Skin epidermis (tissue), 12 donors: ENCODE measurements at regions not wholly inside any gene's neighbourhood (a gene's known extent, or its start where the extent isn't known, plus 50 kb on each side); places are given as distances from the start of the nearest gene placed in this dataset.
"Not testable (repeated sequence)": the region's sequence is repeated elsewhere in the genome, so short reads cannot be mapped to it uniquely, and the experiment has no call there.

ENCODE experiments used
- H3K27ac ChIP-seq, 21 experiments: fragments of 200-600 bp; sonication (generic) in 11 of 21; one replicate each; pipeline ENCODE4 v1.5.0; 2020; ENCODE audit warnings: mild to moderate bottlenecking in 3 of 21, inconsistent platforms in 2 of 21, moderate library complexity in 2 of 21
- H3K4me3 ChIP-seq, 7 experiments: fragments of 200-600 bp; sonication (generic) in 2 of 7; one replicate each; pipeline ENCODE4 v1.5.0; 2020; ENCODE audit warnings: inconsistent platforms in 2 of 7, mild to moderate bottlenecking in 2 of 7, moderate library complexity in 1 of 7

DNA sequence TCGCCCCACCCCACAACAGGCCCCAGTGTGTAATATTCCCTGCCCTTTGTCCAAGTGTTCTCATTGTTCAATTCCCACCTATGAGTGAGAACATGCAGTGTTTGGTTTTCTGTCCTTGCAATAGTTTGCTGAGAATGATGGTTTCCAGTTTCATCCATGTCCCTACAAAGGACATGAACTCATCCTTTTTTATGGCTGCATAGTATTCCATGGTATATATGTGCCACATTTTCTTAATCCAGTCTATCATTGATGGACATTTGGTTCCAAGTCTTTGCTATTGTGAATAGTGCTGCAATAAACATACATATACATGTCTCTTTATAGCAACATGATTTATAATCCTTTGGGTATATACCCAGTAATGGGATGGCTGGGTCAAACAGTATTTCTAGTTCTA is 132.7 kb downstream of the SNX10 start:
- not testable (repeated sequence) for H3K4me3 ChIP-seq, H3K27ac ChIP-seq

- no peak overlapping the region for H3K27ac ChIP-seq
- no peak overlapping the region for H3K4me3 ChIP-seq
Measured at GRCh38 chr7:26425655-26426054, 134.0 kb downstream of the SNX10 start.

GRCh38 chr7:26426096-26426495 is 134.4 kb downstream of the SNX10 start:
- Histone ChIP-seq H3K27ac (no peak overlapping the region), H3K4me3 (no peak overlapping the region)

GRCh38 chr7:26428571-26428970 is 136.9 kb downstream of the SNX10 start:
- Histone ChIP-seq H3K27ac (no peak overlapping the region), H3K4me3 (no peak overlapping the region)

DNA sequence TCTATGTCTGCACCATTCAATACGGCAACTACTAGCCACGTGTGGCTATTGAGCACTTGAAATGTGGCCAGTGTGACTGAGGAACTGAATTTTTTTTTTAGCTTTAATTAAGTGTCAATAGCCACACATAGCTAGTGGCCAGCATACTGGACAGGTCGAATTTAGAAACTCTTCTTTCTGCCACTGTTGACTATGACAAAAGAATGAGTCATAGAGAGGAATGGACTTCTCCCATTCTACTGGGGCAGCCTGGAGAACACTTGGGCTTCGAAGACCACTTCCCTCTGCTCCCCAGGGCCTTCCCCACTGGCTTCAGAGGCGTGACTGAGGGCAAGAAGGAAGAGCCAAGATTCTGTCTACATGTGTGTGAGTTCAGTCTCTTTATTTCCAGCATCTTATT is 137.5 kb downstream of the SNX10 start:
- Histone ChIP-seq H3K4me3 (no peak overlapping the region), H3K27ac (no peak overlapping the region)

DNA sequence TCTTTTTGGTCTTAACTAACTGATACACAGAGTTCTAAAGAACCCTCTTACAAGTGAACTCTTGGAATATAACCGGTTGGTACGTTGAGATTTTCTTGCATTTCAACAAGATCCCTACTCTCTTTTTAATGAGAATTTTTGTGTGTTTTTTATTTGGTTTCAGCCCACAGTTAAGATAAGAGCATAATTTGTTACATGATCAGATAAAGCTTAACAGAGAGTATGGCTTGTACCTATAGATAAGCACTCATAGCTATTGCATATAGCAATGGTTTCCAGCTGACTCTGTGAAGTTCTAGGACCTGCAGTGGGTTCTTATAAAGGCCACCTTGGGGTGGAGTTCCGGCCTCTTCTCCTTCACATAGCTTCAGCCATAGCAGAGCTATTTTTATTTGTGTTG is 143.3 kb downstream of the SNX10 start:
- Histone ChIP-seq H3K4me3 (no peak overlapping the region), H3K27ac (no peak overlapping the region)

DNA sequence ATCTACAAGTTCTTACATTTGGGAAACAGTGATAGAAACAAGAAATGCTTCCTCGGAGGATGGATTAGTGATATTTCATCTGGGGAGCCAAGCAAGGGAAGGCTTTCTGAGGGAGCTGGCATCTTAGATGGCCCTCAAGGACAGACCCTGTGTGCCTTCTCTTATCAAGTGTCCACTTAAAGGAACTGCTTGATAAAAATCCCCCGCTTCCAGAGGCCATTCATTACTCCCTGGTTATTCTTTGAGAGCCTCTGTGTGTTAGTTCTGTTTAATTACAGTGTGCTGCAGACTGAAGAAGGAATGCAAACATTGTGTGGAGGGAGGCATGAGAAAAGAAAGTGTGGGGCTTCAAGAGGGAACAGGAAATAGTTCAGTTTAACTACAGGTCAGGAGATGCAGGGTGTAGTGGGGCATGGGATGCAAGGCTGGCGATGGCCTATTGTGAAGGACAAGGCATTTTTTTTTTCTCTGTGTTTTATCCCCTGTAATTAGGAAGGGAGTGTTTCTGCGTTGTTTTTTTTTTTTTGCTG is 145.4 kb downstream of the SNX10 start:
- Histone ChIP-seq H3K27ac (no peak overlapping the region), H3K4me3 (no peak overlapping the region)

DNA sequence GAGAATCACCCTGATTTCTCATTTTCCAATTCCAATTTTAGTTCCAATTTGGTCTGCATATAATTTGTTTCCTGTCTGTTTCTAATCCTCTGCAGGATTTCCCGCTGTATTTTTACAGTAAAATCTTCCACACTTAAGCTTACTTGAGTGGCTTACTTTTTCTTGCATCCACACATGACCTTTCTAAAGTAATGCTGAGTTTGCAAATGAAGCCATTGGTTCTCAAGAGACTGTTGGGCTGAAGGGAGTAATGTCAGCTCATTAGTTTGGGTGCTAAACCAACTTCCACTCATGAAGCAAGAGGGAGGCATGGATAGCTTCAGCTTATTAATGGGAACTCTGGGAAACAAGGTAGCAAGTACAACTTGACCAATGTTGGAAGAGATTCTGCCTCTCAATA is 146.4 kb downstream of the SNX10 start:
- no peak overlapping the region for H3K27ac ChIP-seq
- H3K4me3 ChIP-seq: no peak overlapping the region

- Histone ChIP-seq H3K27ac (no peak overlapping the region), H3K4me3 (no peak overlapping the region)
Measured at GRCh38 chr7:26439521-26440232, 148.0 kb downstream of the SNX10 start.

DNA sequence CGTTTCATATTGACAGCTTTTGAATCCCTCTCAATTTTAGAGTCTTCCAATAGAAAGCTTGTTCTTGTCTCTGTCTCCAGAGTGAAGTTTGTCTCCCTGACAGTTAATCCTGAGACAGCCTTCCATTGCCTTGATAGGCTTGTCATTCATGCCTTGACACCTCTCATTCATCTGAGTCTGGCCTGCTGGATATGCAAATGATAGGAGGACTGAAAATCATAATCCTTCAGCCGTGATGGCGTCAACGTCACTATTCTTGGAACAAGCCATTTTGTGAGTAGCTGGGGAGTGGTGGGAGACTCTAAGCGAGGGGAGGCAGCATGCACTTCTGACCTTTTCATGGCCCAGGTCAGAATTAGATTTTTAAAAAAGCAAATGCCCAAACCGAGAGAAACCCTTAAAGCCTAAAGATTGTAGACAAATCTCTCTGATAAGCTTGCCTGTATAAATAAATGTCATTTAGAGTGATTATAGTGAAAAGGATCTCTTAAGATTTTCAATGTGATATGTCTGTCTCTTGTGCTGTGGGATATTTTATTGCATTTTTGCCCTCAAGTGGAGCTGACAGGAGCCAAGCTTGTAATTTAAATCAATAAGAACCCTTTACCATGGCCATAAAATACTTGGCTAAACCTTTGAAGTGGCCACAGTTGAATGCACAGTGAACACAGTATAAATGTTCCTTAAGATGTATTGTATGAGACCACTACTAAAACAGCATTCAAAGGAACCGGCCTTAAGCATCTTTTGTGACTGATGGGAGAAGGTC is 148.8 kb downstream of the SNX10 start:
- no peak overlapping the region for H3K27ac ChIP-seq

GRCh38 chr7:26441002-26441521 is 149.4 kb downstream of the SNX10 start:
- Histone ChIP-seq H3K4me3 (no peak overlapping the region), H3K27ac (no peak overlapping the region)

More for the DNA sequence above, 148.8 kb downstream of the SNX10 start:
- H3K4me3 ChIP-seq: no peak overlapping the region

DNA sequence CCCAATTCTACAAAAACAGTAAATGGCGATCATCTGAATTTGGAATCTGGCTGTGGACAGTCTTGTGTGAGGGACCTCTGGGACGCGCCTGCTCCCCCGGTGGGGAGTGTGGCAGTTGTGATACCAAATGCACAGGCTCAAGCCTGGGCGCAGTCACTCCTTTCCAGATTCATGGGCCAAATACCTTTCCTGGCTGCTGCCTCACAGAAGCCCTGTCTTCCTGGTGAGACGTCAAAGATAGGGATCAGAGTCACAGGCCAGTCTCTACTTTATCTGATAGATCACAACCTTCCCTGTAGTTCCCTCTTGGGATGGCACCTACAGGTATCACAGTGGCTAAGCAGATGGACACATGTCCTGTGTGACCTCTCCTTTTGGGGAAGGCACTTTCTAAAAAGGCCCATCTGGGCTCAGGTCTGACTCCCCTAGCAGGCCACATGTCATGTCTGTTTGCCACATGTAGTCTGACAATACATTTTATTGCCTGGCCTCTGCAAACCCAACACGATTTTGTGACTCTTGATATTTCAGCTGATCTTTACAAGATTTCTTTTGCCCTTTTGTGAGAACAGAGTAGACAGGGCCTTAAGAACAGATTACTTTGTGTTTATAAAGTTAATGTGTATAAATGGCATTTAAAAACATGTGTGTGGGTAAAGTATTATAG is 150.1 kb downstream of the SNX10 start:
- Histone ChIP-seq H3K4me3 (no peak overlapping the region), H3K27ac (no peak overlapping the region)

DNA sequence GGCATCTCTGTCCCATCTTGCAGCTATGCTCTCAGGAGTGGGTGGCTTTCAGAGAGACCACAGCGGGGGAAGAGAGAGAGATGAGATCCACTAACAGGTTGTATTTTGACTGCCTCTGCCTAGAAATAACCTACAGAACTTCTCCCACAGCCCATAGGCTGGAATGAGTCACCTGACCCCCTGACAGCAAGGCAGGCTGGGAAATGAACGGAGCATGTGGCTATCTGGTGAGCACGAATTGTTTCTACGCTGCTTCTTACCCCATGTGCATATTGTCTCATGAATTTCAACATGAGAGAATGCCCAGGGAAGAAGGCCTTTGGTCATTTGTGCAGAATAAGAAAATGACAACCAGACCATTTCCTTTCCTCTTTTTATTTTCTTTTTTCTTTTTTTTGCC is 151.3 kb downstream of the SNX10 start:
- no peak overlapping the region for H3K4me3 ChIP-seq
- H3K27ac ChIP-seq: no peak overlapping the region

DNA sequence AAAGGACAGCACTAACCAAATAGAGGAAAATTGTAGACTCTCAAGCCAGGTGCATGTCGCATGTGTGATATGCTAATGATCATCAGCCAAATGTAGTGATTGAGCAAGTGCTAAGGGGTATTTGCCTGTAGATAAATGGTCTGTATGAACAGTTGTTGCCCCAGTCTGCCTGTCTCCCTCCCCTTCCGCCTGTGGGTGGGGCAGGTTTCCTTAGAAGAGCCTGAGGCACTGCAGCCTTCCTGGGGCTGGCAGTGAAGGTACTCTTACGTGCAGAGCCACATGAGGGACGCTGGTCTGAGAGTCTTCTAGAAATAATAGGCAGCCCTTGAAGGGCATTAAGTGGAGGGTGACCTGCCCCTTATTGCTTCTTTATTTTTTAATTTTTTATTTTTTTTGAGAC is 152.1 kb downstream of the SNX10 start:
- Histone ChIP-seq H3K4me3 (no peak overlapping the region), H3K27ac (no peak overlapping the region)

DNA sequence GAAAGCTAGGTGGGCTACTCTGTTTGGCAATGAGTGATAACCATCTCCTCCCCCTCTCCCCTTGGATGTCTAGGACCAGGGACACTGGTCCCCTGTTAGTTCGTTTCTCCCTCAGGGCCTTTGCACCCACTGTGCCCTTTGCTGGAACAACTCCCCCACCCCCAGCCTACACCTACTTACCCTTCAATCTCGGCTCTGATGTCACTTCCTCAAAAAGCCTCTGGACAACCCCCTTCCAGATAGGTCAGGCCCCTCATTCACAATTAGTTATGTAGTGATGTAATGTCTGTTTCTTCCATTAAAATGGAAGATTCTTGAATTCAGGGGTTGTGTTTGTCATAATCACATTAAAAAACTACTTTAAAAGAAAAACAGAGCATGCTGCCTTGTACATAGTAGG is 152.9 kb downstream of the SNX10 start:
- H3K4me3 ChIP-seq: no peak overlapping the region
- H3K27ac ChIP-seq: no peak overlapping the region

- Histone ChIP-seq H3K27ac (no peak overlapping the region), H3K4me3 (no peak overlapping the region)
Measured at GRCh38 chr7:26447116-26447515, 155.5 kb downstream of the SNX10 start.

DNA sequence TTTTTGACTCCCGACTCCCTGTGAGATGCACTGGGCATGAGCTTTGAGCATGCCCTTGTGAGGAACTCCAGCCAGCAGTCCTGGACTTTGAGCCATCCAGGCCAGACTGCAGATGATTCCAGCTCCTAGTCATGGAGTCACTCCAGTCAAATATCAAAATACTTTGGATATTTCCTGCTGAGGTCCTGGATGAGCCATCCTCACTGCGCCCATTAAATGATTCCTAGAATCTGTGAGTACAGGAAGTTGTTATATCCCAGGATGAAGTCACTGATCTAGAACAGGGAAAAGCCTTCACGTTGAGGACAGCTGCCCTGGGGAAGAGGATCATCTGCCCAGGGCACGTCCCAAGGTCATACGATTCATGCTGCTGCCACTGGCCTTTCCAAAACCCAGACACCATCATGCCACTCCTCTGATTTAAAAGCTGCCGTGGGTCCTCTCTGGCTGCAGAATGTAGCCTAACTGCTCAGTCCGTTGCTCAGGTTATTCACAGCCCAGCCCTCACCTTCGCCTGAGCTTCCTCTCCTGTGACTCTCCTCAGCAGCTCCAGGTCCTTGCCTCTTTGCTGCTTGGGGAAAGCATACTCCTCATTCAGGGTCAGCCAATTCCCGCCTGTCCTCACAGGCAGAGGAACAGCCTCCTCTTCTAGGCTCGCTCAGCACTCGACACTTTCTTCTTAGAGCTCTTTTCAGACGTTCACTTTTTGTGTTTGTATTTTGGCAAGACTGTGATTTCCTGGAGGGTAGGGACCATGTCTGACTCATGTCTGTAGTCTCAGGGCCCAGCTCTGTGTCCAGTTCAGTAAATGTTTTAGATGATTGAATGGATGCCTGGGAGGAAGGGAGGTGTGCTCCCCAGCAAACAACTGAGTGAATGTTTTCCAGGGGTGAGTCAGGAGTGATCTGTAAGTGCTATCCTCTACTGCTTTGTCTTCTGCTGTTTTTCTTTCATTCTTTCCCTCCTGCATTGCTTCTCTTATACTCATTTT is 157.8 kb downstream of the SNX10 start:
- no peak overlapping the region for H3K4me3 ChIP-seq
- H3K27ac ChIP-seq: peak overlapping the region in 6 of 21 experiments; percentile 27 to 70 (median 30)

DNA sequence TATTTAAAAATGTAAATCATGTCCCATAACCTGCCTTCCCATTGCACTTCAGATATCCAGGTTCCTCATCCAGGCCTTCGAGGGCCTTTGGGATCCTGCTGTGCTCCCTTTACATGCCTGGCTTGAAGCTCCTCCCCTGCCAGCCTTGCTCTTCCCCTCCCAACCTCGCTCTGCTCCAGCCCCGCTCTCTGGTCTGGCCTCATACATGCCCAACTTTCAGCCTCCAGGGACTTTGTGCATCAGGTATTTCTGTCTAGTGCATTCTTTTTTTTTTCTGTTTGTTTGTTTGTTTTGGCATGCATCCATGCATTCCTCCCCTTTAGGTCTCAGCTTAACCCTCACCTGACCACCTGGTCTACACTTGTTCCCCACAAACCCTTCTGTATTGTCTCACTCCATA is 160.3 kb downstream of the SNX10 start:
- no peak overlapping the region for H3K27ac ChIP-seq
- H3K4me3 ChIP-seq: no peak overlapping the region

DNA sequence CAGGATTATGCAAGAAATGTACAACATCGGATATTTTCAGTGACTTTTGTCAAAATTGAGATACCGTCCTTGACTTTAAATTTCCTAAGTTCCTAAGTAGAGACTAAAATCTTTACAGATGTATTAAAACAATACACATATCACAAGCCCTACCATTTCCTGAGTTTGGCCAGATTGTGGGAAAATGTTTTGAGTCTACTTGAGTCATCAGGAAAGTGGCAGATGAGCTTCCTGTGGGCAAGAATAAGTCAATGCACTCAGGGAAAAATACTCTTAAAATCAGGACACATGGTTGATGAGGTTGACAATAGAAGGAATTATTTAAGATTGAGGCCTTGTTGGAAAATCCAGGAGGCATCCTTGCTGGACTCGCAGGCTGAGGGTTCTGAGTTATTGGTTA is 162.5 kb downstream of the SNX10 start:
- H3K4me3 ChIP-seq: no peak overlapping the region
- H3K27ac ChIP-seq: peak overlapping the region in 5 of 21 experiments; percentile 14 to 55 (median 45)
